Body of pancreas (tissue), 4 donors: ENCODE measurements at regions not wholly inside any gene's neighbourhood (a gene's known extent, or its start where the extent isn't known, plus 50 kb on each side); places are given as distances from the start of the nearest gene placed in this dataset.

Experiments used
- ATAC-seq: fragments of 150-250 bp; one replicate; pipeline ENCODE4 v1.9.1; 2016
- DNase-seq, 4 donors: peaks; one replicate each; pipeline ENCODE4 v3.0.0-alpha.2; 2019
- H3K27ac ChIP-seq, 4 donors: fragments of 200-600 bp; sonication (generic); 1 replicate in 3 of 4; 2 replicates in 1 of 4; pipeline versions ENCODE4 v1.5.1 to v1.6.1; 2016 to 2019; ENCODE audit warnings: mild to moderate bottlenecking in 1 of 4, mixed read lengths in 1 of 4, moderate library complexity in 1 of 4
- H3K27me3 ChIP-seq, 2 donors: fragments of 200-600 bp; sonication (generic); one replicate each; pipeline ENCODE4 v1.6.0; 2016; ENCODE audit warnings: mild to moderate bottlenecking in 1 of 2
- H3K36me3 ChIP-seq, 2 donors: fragments of 200-600 bp; sonication (generic); replicated peaks in 1 of 2; 2 replicates each; pipeline ENCODE4 v1.5.1; 2016; ENCODE audit warnings: low read depth in 2 of 2; ENCODE audit not compliant: insufficient read depth in 1 of 2
- H3K4me1 ChIP-seq: fragments of 200-600 bp; sonication (generic); one replicate; pipeline ENCODE4 v1.6.0; 2016
- H3K4me3 ChIP-seq, 2 donors: fragments of 200-600 bp; sonication (generic); 1 replicate in 1 of 2; 2 replicates in 1 of 2; pipeline ENCODE4 v1.5.1; 2016 to 2019
- H3K9me3 ChIP-seq, 3 donors: fragments of 200-600 bp; sonication (generic); 1 replicate in 2 of 3; 2 replicates in 1 of 3; pipeline ENCODE4 v1.5.1; 2016
- POLR2A ChIP-seq, 3 donors: fragments of 450-650 bp; IDR thresholded peaks; one replicate each; pipeline ENCODE4 v1.6.1; 2016; ENCODE audit warnings: antibody characterized with exemption in 3 of 3, mild to moderate bottlenecking in 2 of 3
- WGBS, 2 donors: methylation state at CpG; one replicate each; pipeline ENCODE4 v1.1.5; 2017; 5-methylcytosine and 5-hydroxymethylcytosine counted together
- intact Hi-C: fragments of 100-400 bp; cut with DNase I; formaldehyde crosslinking; loops from one replicate; pipeline ENCODE4 v1.15.1; 2023
- TF ChIP-seq, protein P1 (sequence below), 7 experiments: fragments of 450-650 bp in 4 of 7; fragments of 200-600 bp in 3 of 7; sonication (generic) in 3 of 7; IDR thresholded peaks; one replicate each; pipeline ENCODE4 v1.5.1; 2016 to 2019; ENCODE audit warnings: antibody characterized with exemption in 7 of 7

DNA sequence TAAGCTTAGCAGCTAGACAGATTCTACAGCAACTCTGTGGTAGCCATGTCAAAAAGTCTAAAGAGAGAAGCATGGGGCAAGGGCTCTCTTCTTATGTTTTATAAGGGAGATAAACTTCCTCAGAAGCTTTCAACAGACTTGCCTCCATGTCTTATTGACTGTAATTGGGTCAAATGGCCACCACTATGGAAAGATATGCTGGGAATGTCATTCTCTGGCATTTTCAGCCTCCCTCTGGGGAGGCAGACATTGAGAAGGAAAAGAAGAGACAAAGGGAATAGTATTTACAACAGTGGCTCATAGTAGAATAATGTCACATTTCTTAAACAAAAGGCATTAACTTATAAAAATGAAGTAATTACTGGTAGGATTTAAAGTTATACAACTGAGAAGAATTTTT is 1964.5 kb upstream of the PIK3C3 start:
- no peaks in the 10 kb centered on the region for H3K4me1 ChIP-seq
- ATAC-seq (no peak), DNase-seq (no peak)
- intact Hi-C loops: no loop called here
- H3K9me3 ChIP-seq: no peaks in the 10 kb centered on the region
- TF ChIP-seq POLR2A (IDR thresholded peaks at IDR 0.05): no peak
- TF ChIP-seq, protein P1, sequence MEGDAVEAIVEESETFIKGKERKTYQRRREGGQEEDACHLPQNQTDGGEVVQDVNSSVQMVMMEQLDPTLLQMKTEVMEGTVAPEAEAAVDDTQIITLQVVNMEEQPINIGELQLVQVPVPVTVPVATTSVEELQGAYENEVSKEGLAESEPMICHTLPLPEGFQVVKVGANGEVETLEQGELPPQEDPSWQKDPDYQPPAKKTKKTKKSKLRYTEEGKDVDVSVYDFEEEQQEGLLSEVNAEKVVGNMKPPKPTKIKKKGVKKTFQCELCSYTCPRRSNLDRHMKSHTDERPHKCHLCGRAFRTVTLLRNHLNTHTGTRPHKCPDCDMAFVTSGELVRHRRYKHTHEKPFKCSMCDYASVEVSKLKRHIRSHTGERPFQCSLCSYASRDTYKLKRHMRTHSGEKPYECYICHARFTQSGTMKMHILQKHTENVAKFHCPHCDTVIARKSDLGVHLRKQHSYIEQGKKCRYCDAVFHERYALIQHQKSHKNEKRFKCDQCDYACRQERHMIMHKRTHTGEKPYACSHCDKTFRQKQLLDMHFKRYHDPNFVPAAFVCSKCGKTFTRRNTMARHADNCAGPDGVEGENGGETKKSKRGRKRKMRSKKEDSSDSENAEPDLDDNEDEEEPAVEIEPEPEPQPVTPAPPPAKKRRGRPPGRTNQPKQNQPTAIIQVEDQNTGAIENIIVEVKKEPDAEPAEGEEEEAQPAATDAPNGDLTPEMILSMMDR (IDR thresholded peaks at IDR 0.05): no peak
- H3K27me3 ChIP-seq: no peaks in the 10 kb centered on the region
- no peak overlapping the region for H3K27ac ChIP-seq
- no peaks in the 10 kb centered on the region for H3K36me3 ChIP-seq
- H3K4me3 ChIP-seq: no peak overlapping the region

DNA sequence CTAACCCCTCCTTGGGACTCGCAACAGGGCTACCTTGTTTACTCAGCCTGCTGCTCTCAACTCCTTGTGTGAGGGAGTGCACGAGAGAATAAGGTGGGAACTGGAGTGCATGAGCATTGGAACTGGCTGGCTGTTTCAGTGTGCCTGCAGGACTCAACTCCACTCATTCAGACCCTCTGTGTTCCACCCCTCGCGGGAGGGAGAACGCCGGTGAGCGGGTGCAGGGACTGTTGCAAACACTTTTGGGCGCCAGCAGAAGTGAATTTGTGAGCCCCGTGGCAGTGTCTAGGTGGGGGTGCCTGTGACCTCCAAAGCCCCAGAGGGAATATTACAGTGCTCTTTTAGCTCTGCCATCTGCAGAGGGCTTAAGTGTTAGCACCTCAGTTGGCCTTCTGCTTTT is 1978.3 kb upstream of the PIK3C3 start:
- no peak for TF ChIP-seq POLR2A (IDR thresholded peaks at IDR 0.05)
- TF ChIP-seq, protein P1 (IDR thresholded peaks at IDR 0.05): no peak
- Histone ChIP-seq H3K27me3 (no peaks in the 10 kb centered on the region), H3K4me1 (no peaks in the 10 kb centered on the region), H3K27ac (no peak overlapping the region), H3K9me3 (no peaks in the 10 kb centered on the region), H3K36me3 (no peaks in the 10 kb centered on the region), H3K4me3 (no peak overlapping the region)
- intact Hi-C loops: no loop called here
- 78 to 89% methylated on average over 9 of the region's 9 CpGs for WGBS, 2 donors
- ATAC-seq: no peak
- no peak for DNase-seq

DNA sequence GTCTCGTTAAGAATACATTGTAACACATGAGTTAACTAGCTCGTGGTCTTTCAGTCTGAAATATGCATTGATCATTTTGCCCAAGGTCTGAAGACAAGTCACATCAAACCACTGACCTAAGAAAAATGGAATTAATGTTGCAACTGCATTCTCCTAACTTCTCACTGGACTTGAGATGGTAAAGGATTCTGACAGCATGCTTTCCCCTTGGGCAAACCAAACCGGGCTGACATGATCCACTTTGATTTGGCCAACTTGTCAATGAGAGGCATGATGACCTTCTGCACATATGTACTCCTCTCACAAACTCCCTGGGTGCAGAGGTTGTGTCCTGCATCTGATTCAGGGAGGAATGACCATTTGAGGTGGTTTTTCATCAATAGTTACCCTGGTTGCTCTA is 1982.5 kb upstream of the PIK3C3 start:
- TF ChIP-seq, protein P1 (IDR thresholded peaks at IDR 0.05): no peak
- no peak for TF ChIP-seq POLR2A (IDR thresholded peaks at IDR 0.05)
- no peaks in the 10 kb centered on the region for H3K36me3 ChIP-seq
- H3K27ac ChIP-seq: no peak overlapping the region
- no peak for DNase-seq
- no peak overlapping the region for H3K4me3 ChIP-seq
- no peaks in the 10 kb centered on the region for H3K4me1 ChIP-seq
- no peaks in the 10 kb centered on the region for H3K27me3 ChIP-seq
- no peak for ATAC-seq
- intact Hi-C loops: no loop called here
- 64 to 70% methylated on average over 3 of the region's 3 CpGs for WGBS, 2 donors
- no peaks in the 10 kb centered on the region for H3K9me3 ChIP-seq

DNA sequence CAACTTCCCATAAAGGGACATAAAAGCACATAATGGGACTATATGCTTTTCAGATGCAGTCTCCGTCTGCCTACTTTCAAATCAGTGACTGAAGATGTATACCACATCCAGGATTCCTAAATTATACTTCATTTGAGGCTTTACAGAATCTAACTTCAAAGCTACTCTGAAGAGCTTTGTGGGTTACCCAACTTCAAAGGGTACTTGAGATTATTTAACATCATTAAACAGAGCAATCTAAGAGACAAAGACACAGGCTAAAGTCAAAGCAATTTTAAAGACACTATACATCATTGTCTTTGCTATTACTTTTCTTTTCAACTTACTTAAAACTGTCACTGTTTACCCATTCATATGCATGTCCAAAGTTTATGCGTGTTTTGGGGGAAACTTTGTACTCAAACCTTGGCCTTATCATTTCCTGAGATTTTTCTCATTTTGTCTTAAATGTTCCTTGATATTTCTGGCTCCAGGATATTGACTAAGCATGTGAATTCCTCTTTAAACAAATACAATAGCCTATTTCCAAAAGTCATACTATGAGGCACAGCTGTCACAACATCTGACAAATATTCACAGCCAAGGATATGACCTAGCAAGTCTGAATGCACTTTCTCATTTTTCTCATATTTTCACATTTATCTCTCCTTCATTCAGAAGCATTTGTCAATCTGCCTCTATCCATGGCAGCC is 1985.1 kb upstream of the PIK3C3 start:
- DNase-seq (no peak), ATAC-seq (no peak)
- WGBS, 2 donors: 64 to 65% methylated on average over 2 of the region's 2 CpGs
- no peak for TF ChIP-seq POLR2A (IDR thresholded peaks at IDR 0.05)
- TF ChIP-seq, protein P1 (IDR thresholded peaks at IDR 0.05): no peak
- no peaks in the 10 kb centered on the region for H3K9me3 ChIP-seq
- H3K27me3 ChIP-seq: no peaks in the 10 kb centered on the region
- no peak overlapping the region for H3K27ac ChIP-seq
- H3K36me3 ChIP-seq: no peaks in the 10 kb centered on the region
- H3K4me3 ChIP-seq: no peak overlapping the region
- intact Hi-C loops: no loop called here
- H3K4me1 ChIP-seq: no peaks in the 10 kb centered on the region

DNA sequence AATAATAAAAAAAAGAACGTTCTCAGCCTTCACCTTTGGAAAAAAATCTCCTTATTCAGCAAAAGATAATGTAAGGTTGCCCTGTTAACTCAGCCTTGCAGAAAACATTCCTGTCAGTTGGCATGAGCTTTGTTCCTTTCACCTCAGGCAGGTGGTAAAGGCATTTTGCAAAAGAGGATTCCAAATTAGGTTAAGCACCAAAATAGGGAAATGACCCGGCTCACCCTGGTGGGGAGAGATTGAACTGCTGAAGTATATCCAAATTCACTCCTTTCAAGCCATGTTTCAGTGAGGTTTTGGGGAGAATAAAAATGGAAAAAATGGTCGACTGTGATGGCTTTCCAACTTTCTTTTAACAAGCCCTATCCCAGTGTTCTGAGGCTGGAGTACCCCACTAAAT is 1988.8 kb upstream of the PIK3C3 start:
- intact Hi-C loops: no loop called here
- no peaks in the 10 kb centered on the region for H3K36me3 ChIP-seq
- no peaks in the 10 kb centered on the region for H3K9me3 ChIP-seq
- no peak overlapping the region for H3K27ac ChIP-seq
- ATAC-seq (no peak), DNase-seq (no peak)
- no peaks in the 10 kb centered on the region for H3K27me3 ChIP-seq
- 29 to 49% methylated on average over 3 of the region's 3 CpGs for WGBS, 2 donors
- TF ChIP-seq POLR2A (IDR thresholded peaks at IDR 0.05): no peak
- TF ChIP-seq, protein P1 (IDR thresholded peaks at IDR 0.05): no peak
- no peak overlapping the region for H3K4me3 ChIP-seq
- H3K4me1 ChIP-seq: peaks cover 4% of the 10 kb centered on the region
